ENCODE measurements at regions not wholly inside any gene's neighbourhood (a gene's known extent, or its start where the extent isn't known, plus 50 kb on each side); places are given as distances from the start of the nearest gene placed in this dataset.

DNA sequence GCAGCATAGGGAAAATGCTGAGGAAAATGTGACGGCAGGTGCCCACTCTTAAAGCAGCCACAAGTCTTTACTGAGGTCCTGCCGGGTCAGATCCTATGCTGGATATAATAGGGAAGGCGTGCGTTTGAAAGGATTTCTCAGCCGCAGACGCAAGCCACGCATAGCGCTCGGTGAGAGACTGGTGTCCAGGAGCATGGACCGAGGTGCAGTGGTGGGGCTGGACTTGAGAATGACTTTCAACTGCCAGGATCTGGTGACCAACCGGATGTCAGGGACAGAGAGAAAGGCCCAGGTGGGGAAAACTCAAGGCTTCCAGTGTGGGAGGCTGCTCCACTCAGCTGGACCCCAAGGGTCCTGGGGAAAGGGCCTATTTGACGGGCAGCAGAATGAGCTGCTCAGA, 74.7 kb upstream of the INSIG1 start:
- Histone ChIP-seq H3K36me3 (ENCODE audit: control insufficient read depth, insufficient read depth, low read length) (no peaks in the 10 kb centered on the region), H3K4me3 (replicated peaks; ENCODE audit: low read depth, low read length) (no peak overlapping the region), H3K27me3 (replicated peaks; ENCODE audit: control insufficient read depth, insufficient read depth, low read length) (no peaks in the 10 kb centered on the region; the same call in 1 of the 2 replicates)
- no peak for DNase-seq (ENCODE audit: extremely low read depth, insufficient read length)
- TF ChIP-seq, protein P1, sequence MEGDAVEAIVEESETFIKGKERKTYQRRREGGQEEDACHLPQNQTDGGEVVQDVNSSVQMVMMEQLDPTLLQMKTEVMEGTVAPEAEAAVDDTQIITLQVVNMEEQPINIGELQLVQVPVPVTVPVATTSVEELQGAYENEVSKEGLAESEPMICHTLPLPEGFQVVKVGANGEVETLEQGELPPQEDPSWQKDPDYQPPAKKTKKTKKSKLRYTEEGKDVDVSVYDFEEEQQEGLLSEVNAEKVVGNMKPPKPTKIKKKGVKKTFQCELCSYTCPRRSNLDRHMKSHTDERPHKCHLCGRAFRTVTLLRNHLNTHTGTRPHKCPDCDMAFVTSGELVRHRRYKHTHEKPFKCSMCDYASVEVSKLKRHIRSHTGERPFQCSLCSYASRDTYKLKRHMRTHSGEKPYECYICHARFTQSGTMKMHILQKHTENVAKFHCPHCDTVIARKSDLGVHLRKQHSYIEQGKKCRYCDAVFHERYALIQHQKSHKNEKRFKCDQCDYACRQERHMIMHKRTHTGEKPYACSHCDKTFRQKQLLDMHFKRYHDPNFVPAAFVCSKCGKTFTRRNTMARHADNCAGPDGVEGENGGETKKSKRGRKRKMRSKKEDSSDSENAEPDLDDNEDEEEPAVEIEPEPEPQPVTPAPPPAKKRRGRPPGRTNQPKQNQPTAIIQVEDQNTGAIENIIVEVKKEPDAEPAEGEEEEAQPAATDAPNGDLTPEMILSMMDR (IDR thresholded peaks at IDR 0.05; ENCODE audit: insufficient read depth, low read length, poor library complexity, severe bottlenecking) = no peak

DNA sequence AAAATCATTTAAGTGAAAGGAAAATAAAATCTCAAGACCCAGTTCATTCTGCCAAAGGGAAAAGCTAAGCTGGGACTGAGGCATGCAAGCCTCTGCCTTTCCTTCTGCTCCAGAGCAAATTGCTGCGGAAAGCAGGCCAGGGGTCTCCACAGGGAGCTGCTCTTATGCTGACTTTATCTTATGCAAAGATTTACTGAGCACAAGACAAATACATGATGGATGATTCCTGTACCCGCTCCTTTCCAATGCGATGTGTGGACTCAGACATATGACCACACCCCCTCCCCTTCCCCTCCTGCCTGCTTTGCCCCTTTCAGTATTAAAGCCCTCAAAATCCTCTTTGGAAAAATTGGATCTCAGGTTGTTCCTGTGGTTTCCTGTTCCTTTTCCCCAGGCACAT, 74.2 kb upstream of the INSIG1 start:
- TF ChIP-seq, protein P1 (IDR thresholded peaks at IDR 0.05; ENCODE audit: insufficient read depth, low read length, poor library complexity, severe bottlenecking) = no peak

DNA sequence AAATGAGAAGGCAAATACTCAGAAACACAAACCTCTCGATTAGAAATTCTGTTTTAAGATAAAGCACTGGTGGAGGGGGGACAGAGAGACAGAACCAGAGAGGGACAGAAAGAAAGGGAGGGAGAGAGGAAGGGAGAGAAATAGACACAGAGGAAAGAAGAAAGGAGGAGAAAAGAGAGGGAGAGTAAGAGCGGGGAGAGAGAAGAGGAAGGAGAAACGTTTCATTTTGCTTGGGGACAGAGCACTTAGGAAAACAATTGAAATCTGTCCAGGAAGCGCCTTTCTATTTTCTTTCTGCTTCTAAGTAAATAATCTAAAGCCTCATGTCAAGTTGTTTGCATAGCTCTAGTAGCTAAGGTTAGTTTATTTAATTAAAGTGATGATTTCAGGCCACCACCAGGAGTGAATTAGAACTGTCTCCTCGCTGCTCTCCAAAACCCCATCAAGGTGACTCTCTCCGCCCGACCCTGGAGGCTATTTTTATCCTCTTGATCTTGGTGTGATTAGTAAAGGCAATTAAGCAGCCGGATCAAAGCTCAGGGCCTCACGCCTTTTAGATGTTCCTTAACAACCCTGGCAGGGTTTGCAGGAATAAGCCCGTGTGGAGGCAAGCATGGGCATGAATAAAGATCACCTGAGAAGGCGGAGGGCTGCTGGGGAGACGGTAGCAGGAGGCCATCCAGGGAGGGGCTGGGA, 73.4 kb upstream of the INSIG1 start:
- DNase-seq (ENCODE audit: extremely low read depth, insufficient read length) = no peak
- no peaks in the 10 kb centered on the region for H3K36me3 ChIP-seq (ENCODE audit: control insufficient read depth, insufficient read depth, low read length)
- H3K4me3 ChIP-seq (replicated peaks; ENCODE audit: low read depth, low read length) = no peak overlapping the region
- TF ChIP-seq, protein P1 (IDR thresholded peaks at IDR 0.05; ENCODE audit: insufficient read depth, low read length, poor library complexity, severe bottlenecking) = no peak
- H3K27me3 ChIP-seq (replicated peaks; ENCODE audit: control insufficient read depth, insufficient read depth, low read length) = no peaks in the 10 kb centered on the region; the same call in 1 of the 2 replicates

More for the DNA sequence above, 74.2 kb upstream of the INSIG1 start:
- Histone ChIP-seq H3K4me3 (replicated peaks; ENCODE audit: low read depth, low read length) (no peak overlapping the region), H3K27me3 (replicated peaks; ENCODE audit: control insufficient read depth, insufficient read depth, low read length) (no peaks in the 10 kb centered on the region; the same call in 1 of the 2 replicates), H3K36me3 (ENCODE audit: control insufficient read depth, insufficient read depth, low read length) (no peaks in the 10 kb centered on the region)
- DNase-seq (ENCODE audit: extremely low read depth, insufficient read length) = no peak

DNA sequence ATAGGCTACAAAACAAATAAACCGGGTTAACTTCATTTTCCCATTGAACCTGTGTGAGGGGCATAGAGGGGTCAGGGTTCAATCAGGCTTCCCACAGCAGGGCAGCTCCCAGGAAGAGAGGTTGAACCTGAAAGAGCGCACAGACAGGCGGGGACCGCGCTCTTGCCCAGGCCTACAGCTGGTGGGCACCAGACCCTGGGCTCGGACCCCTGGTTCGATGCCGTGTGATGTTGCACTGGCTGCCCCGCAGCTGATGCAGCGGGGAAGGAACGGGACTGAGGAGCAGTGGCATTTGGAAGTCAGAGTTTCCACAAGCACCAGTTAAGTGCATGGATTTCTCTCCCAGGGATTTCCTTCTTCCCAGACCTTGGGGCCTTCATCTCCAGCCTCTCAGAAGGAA, 72.6 kb upstream of the INSIG1 start:
- no peaks in the 10 kb centered on the region; the same call in 1 of the 2 replicates for H3K27me3 ChIP-seq (replicated peaks; ENCODE audit: control insufficient read depth, insufficient read depth, low read length)
- no peaks in the 10 kb centered on the region for H3K36me3 ChIP-seq (ENCODE audit: control insufficient read depth, insufficient read depth, low read length)
- no peak for DNase-seq (ENCODE audit: extremely low read depth, insufficient read length)

DNA sequence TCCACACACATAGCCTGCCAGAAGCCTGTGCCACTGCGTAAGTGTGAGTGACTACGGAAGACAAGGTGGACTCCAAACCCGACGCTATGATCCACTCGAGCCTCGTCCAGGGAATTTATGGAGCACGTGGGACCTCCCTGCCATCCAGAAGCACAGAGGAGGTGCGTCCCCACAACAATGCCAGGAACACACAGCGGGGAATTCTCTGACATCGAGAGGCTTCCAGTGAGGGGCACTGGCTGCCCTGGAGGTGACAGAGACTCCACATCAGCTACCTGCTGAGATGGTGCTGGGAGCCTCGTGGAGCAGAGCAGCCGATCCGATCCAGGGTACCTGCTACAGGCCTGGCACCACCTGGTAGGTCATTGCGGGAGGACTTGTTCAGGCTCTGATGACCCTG, 72.2 kb upstream of the INSIG1 start:
- no peak overlapping the region for H3K4me3 ChIP-seq (replicated peaks; ENCODE audit: low read depth, low read length)
- H3K36me3 ChIP-seq (ENCODE audit: control insufficient read depth, insufficient read depth, low read length) = no peaks in the 10 kb centered on the region
- no peaks in the 10 kb centered on the region; the same call in 1 of the 2 replicates for H3K27me3 ChIP-seq (replicated peaks; ENCODE audit: control insufficient read depth, insufficient read depth, low read length)
- no peak for DNase-seq (ENCODE audit: extremely low read depth, insufficient read length)
- TF ChIP-seq, protein P1 (IDR thresholded peaks at IDR 0.05; ENCODE audit: insufficient read depth, low read length, poor library complexity, severe bottlenecking) = no peak

More for the DNA sequence above, 72.6 kb upstream of the INSIG1 start:
- no peak overlapping the region for H3K4me3 ChIP-seq (replicated peaks; ENCODE audit: low read depth, low read length)
- TF ChIP-seq, protein P1 (IDR thresholded peaks at IDR 0.05; ENCODE audit: insufficient read depth, low read length, poor library complexity, severe bottlenecking) = no peak

Data from GM06990 (cell line).